ENCODE measurements at regions not wholly inside any gene's neighbourhood (a gene's known extent, or its start where the extent isn't known, plus 50 kb on each side); places are given as distances from the start of the nearest gene placed in this dataset.

GRCh38 chr15:69505956-69506556, 53.4 kb downstream of the RPLP1 start:
- DNase-seq, result no peak

- no peak for DNase-seq
Measured at GRCh38 chr15:69508659-69509058, 56.0 kb downstream of the RPLP1 start.

GRCh38 chr15:69509131-69509530, 56.5 kb downstream of the RPLP1 start:
- DNase-seq, result no peak

- no peak for DNase-seq
Measured at GRCh38 chr15:69510556-69510955, 57.9 kb downstream of the RPLP1 start.

- no peak for DNase-seq
Measured at GRCh38 chr15:69511015-69511414, 58.4 kb downstream of the RPLP1 start.

GRCh38 chr15:69511716-69512340, 59.2 kb downstream of the RPLP1 start:
- DNase-seq, result no peak

- no peak for DNase-seq
Measured at GRCh38 chr15:69513450-69513960, 60.9 kb downstream of the RPLP1 start.

- no peak for DNase-seq
Measured at GRCh38 chr15:69513986-69514385, 61.4 kb downstream of the RPLP1 start.

GRCh38 chr15:69515508-69515907, 62.9 kb downstream of the RPLP1 start:
- no peak for DNase-seq

- no peak for DNase-seq
Measured at GRCh38 chr15:69515926-69516325, 63.3 kb downstream of the RPLP1 start.

GRCh38 chr15:69517052-69517451, 64.4 kb downstream of the RPLP1 start:
- no peak for DNase-seq

GRCh38 chr15:69518806-69519205, 66.2 kb downstream of the RPLP1 start:
- no peak for DNase-seq

GRCh38 chr15:69520067-69520466, 67.4 kb downstream of the RPLP1 start:
- DNase-seq, result no peak

GRCh38 chr15:69522361-69522760, 69.7 kb downstream of the RPLP1 start:
- no peak for DNase-seq

- peak; percentile 4 for DNase-seq
Measured at GRCh38 chr15:69523010-69524001, 70.7 kb downstream of the RPLP1 start.

GRCh38 chr15:69524296-69524695, 71.7 kb downstream of the RPLP1 start:
- DNase-seq, result no peak

GRCh38 chr15:69524814-69525213, 72.2 kb downstream of the RPLP1 start:
- DNase-seq, result no peak

GRCh38 chr15:69525543-69525942, 72.9 kb downstream of the RPLP1 start:
- DNase-seq, result no peak

GRCh38 chr15:69526081-69527061, 73.8 kb downstream of the RPLP1 start:
- no peak for DNase-seq

- no peak for DNase-seq
Measured at GRCh38 chr15:69529141-69529540, 76.5 kb downstream of the RPLP1 start.

GRCh38 chr15:69529961-69530633, 77.5 kb downstream of the RPLP1 start:
- no peak for DNase-seq

All from GF-D8 (cell line).